UCSD-AML1 (cell line): ENCODE measurements at regions not wholly inside any gene's neighbourhood (a gene's known extent, or its start where the extent isn't known, plus 50 kb on each side); places are given as distances from the start of the nearest gene placed in this dataset.
A peak's percentile ranks its signal among the peaks of the same experiment; 100 is the strongest.
"Not testable (repeated sequence)": the region's sequence is repeated elsewhere in the genome, so short reads cannot be mapped to it uniquely, and the experiment has no call there.

Experiments
- DNase-seq: peaks from one replicate; lab custom pipeline; 2025; ENCODE audit not compliant: unreplicated experiment; lab: John Stamatoyannopoulos, UW

DNA sequence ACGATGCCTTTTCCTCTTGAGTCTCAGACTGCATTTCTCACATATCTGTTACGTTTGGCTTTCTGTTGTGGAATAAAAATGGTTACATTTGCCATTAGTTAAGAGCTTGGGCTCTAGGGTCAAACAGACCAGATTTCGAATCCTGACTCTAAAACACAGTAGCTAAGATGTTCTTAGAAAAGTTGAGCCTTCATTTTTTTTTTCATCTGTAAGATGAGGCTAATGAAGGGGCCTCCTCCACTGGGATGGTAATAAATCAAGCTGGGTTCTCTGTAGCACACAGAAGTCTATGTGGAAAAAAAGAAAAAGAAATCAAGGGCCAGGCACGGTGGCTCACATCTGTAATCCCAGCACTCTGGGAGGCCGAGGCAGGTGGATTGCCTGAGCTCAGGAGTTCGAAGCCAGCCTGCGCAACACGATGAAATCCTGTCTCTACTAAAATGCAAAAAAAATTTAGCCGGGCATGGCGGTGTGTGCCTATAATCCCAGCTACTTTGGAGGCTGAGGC lies 49.9 kb upstream of the CAPRIN1 start:
- DNase-seq: no peak

DNA sequence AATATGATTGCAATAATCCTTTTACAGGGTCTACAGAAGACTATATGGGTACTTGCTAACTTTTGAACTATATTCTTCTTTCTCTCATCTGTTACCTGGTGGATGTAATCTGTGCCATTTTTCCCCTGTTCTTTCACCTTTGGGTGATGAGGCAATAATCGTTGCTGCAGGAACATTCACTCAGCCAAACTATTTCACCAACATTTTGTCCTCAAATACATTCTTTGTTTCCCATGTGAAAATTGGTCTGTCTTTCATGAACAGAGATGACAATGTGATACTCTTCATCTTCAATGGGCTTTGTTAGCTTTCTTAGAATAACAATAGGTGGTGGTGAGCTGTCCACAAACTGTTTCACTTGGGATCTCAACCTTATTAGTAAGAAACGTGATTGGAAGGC lies 52.1 kb upstream of the CAPRIN1 start:
- no peak for DNase-seq

DNA sequence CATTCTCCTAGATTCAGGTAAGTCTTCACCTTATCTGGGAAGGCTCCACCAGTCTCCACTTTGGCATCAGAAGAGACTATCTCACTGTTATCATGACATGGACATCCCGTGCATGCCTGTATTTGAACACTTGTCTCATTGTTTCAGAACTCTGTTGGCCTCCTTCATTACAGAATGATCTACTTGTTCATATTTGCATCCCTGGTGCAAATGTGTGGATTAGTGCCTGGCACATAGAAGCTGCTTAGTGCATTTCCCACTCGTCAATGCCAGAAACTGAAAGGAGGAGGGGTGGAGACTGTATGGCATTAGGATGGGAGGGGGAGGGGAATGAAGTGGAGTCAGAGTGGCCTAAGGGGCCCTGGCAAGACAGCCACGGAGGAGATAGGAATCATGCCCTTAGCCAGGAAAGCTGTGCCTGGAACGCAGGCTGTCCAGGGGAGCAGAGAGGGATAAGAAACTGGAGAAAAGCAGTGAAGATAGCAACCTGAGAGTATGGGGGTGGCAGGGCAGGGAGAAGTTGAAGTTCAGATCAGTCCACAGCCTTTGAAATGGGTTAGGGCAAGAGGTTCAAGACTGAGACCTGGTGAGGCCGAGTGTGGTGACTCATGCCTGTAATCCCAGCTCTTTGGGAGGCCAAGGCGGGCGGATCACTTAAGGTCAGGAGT lies 53.8 kb upstream of the CAPRIN1 start:
- DNase-seq: no peak

DNA sequence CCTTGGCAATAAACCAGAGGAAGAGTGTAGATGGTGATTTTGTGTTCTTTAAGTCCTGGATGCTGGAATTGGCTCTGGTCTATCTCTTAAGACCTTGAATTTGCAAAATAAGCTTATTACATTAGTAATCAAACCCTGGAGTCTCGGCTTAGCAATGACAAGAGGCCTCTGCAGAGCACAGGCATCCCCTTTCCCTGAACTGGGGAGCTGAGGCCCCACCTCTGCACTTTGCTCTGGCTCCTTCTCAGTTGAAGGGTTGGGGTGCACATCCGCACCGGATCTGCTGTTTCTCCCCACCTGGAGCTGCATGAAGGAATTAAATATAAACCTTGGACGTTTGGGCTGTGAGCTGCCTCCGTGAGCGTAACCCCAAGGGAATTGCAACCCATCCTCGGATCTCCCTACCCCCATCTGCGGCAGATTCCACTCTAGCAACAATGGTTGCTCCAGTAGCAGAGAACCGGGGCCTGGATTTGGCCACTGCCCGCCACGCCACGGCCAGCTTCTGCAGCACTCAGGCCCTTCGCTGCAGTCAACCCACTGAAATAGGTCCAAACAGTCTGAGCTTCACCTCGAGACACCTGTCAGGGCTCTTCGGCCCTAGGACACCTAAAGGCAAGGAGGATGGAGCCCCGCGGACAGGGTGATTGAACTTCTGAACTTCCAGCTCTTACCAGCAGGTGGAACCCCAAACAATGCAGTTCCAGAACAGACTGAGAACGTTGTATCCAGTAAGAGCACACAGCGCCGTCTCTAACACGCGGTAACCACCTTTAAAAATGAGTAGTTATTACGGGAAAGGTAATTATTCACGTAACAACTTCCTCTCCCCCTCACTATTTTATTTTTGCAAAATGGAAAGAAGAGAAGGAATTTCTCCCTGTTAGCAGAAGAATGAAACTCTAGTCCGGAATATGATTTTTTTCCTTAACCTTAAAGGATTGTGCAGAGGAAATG lies 54.8 kb upstream of the CAPRIN1 start:
- peak; percentile 56 for DNase-seq

DNA sequence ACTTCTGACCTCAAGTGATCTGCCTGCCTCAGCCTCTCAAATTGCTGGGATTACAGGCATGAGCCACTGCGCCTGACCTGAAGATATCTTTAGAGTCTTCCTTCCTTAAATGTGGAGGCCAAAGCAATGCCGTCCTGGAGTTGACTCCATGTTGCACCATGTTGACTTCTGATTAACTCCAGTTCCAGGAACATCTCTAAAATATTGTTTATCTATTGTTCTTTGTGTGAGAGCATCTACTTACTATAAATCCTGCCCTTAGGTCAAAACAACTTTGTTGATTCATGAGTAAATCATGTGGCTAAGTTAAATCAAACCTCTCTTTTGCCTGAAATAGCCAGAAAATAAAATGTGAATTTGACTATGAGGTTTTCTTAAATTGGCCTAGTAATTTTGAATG lies 56.6 kb upstream of the CAPRIN1 start:
- DNase-seq: no peak

DNA sequence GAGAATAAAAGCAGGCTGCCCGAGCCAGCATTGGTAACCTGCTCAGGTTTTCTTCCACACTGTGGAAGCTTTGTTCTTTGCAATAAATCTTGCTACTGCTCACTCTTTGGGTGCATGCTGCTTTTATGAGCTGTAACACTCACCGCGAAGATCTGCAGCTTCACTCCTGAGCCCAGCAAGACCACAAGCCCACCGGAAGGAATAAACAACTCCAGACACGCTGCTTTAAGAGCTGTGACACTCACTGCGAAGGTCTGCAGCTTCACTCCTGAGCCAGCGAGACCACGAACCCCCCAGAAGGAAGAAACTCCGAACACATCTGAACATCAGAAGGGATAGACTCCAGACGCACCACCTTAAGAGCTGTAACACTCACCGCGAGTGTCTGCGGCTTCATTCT lies 60.4 kb upstream of the CAPRIN1 start:
- DNase-seq: not testable (repeated sequence)

DNA sequence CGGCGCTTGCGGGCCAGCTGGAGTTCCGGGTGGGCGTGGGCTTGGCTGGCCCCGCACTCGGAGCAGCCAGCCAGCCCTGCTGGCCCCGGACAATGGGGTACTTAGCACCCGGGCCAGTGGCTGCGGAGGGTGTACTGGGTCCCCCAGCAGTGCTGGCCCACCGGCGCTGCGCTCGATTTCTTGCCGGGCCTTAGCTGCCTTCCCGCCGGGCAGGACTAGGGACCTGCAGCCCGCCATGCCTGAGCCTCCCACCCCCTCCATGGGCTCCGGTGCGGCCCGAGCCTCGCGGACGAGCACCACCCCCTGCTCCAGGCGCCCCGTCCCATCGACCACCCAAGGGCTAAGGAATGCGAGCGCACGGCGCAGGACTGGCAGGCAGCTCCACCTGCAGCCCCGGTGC lies 61.4 kb upstream of the CAPRIN1 start:
- DNase-seq: not testable (repeated sequence)

DNA sequence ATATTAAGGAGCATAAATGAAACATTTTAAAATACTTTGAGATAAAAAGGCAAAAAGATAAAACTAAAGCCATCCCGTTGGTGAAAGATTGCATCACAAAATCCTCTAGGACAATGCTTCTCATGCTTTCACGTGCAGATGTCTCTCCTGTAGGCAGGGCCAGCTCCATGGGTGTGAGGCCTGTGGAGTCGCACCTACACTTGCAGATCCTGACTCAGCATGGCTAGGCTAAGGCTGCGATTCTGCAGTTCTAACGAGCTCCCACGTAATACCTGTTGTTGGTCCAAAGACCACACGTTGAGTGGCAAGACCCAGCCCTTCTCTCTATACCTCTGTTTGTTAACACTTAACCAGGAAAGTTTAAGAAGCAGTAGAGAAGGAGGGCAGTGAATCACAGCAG lies 62.1 kb upstream of the CAPRIN1 start:
- no peak for DNase-seq

DNA sequence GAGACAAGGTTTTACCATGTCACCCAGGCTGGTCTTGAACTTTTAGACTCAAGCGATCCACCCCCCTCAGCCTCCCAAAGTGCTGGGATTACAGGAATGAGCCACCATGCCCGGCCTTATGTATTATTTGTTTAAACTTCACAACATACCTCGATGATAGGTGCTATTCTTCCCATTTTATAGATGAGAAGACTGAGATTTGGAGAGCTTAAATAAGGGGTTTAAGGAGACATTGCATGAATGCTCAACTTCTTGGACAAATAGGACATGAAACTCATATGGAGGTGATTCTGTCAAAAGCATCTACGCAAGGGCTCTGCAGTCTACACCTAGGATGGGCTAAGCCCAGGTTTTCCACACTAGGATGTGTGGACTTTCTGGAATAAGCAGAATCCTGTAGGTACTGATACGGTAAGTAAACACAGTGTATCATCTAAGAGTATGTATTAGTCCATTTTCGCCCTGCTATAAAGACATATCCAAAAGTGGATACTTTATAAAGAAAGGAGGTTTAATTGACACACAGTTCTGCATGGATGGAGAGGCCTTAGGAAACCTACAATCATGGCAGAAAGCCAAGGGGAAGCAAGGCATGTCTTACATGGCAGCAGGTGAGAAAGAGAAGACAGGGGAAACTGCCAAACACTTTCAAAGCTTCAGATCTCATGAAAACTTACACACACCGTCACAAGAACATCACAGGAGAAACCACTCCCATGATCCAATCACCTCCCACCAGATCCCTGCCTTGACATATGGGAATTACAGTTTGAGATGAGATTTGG lies 62.8 kb upstream of the CAPRIN1 start:
- DNase-seq: no peak

DNA sequence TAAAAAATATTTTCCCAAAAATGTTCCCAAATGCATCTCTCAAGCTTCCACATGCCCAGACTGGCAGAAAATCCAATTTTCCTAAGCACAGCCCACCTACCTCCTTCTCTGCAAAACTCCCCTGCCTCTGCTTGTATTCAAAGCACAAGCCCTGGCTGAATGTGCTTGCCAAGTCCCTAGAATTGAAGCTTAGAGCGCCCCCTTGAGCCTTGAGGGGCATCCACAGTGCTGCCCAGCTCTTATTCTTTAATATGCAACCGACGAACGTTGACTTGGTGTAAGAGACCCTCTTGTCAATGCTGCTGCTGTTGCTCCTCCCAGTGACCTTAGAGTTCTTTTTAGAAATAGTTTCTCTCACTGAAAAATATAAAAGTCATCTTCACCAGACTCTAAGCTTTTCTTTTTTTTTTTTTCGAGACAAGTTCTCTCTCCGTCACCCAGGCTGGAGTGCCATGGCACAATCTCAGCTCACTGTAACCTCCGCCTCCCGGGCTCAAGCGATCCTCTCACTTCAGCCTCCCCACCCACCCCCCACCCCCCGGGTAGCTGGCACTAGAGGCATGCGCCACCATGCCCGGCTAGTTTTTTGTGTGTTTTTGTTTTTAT lies 63.5 kb upstream of the CAPRIN1 start:
- peak; percentile 50 for DNase-seq

DNA sequence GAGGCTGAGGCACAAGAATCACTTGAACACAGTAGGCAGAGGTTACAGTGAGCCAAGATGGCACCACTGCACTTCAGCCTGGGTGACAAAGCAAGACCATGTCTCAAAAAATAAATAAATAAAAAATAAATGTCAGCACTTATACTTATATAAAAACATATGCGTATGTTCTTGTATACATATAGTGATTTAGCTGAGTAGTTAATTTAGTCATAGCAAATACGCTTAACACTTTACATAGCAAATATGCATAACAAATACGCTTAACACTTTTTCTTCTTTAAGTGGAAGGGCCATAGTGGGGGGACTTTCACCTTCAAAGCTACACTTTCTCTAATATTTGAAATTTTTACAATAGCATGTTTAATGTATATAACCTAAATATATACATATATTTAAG lies 64.0 kb upstream of the CAPRIN1 start:
- no peak for DNase-seq

DNA sequence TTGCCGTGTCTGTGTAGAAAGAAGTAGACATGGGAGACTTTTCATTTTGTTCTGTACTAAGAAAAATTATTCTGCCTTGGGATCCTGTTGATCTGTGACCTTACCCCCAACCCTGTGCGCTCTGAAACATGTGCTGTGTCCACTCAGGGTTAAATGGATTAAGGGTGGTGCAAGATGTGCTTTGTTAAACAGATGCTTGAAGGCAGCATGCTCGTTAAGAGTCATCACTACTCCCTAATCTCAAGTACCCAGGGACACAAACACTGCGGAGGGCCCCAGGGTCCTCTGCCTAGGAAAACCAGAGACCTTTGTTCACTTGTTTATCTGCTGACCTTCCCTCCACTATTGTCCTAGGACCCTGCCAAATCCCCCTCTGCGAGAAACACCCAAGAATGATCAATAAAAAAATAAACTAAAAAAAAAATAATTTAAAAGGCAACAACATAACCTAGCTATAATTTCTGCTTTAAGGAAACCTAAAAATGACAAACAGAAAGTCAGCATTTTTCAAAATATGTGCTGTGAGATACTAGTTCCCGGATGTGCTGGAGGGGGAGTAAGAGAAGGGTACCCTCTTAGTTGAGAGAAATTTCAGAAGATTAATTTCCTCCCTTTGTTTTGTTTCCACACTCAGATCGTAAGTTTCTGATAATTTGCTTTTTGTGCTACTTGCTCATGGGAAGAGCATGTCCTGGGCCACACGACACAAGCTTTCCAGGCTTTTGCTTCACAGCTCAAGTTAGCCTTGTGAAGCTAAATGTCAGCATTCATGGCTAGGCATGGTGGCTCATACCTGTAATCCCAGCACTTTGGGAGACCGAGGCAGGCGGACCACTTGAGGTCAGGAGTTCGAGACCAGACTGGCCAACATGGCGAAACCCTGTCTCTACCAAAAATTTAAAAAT lies 64.7 kb upstream of the CAPRIN1 start:
- DNase-seq: not testable (repeated sequence)

DNA sequence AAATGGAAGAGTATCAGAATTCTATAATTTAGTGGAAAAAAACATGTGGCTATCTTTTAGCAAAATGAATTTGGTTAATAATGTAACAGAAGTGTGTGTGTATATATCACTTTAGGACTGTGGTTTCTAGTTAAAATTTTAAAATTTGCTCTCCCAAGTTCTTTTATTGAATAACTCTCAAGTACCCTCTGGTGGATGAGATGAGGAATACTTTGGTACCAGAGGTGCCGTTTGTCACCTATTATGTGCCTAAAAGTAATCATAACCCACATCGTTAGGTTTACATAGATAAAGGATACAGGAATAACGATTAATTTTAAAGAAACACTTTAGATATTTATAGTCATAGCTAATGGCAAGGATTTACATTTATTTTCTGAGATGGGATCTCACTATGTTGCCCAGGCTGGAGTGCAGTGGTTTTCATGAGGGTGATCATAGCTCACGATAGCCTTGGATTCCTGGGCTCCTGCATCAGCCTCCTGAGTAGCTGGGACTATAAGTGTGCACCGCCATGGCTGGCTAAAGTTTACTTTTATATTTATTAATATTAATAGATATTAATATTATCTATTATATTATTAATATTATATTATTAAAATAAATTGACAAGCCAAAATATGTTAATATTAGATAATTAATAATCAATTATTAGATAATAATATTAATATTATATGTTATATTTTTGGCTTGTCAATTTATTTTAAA lies 66.7 kb upstream of the CAPRIN1 start:
- DNase-seq: no peak

DNA sequence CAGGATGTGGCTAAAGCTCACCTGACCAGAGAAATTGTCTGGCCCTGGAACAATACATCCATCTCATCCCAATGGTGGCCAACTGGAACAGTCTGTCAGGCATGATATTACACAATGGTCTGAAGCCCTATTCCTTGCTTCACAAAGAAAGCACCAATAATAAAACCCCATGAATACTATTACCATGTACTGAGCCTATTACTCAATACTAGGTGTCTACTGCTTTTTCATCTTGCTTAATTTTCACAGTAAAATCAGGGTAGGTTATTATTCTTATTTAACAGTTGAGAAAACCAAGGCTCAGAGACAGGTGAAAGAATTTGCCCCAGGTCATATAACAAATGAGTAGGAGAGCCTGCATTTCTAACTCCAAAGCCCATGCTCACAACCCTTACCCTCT lies 68.9 kb upstream of the CAPRIN1 start:
- DNase-seq: no peak

DNA sequence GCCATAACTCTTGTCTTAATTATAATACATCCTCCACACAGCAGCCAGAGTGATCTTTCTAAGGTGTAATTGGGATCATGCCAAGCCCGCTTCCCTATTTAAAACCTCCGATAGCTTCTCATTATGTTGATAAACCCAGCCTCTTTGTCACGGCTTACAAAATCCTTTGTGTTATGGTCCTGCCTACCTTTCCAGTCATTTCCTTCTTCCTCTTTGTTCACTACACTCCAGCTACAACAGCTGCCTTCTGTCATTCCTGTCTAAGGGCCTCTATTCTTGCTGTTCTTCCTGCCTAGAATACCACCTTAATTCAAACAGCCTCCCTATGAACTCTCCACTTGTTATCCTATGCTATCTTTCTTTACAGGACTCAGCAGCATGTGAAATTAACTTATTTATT lies 70.6 kb upstream of the CAPRIN1 start:
- no peak for DNase-seq

DNA sequence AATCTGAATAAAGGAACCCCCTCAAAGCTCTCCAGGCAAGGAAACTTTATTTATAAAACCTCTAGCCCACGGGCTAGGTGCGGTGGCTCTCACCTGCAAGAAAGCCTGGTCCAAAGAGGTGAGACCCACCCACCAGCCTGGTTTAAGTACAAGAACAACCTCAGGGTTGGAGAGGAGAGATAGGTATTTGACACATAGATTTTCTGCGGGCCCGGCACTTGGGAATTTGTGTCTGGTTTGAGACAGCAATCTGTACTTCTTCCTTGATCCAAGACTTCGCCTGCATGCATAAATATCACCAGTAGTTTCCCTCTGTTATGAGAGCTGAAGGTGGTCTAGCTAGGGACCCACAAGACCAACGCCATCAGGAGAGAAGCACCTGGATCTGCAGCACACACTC lies 73.2 kb upstream of the CAPRIN1 start:
- DNase-seq: no peak

DNA sequence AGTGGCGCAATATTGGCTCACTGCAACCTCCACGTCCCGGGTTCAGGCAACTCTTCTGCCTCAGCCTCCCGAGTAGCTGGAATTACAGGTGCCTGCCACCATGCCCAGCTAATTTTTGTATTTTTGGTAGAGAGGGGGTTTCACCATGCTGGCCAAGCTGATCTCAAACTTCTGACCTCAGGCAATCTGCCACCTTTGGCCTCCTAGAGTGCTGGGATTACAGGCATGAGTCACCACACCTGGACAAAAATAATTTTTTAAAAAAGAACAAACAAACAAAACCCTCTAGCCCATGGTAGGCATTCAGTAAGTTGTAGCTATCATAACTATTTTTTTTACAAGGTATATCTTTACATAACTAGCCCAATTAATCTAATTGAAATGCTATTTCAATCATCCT lies 73.9 kb upstream of the CAPRIN1 start:
- no peak for DNase-seq

DNA sequence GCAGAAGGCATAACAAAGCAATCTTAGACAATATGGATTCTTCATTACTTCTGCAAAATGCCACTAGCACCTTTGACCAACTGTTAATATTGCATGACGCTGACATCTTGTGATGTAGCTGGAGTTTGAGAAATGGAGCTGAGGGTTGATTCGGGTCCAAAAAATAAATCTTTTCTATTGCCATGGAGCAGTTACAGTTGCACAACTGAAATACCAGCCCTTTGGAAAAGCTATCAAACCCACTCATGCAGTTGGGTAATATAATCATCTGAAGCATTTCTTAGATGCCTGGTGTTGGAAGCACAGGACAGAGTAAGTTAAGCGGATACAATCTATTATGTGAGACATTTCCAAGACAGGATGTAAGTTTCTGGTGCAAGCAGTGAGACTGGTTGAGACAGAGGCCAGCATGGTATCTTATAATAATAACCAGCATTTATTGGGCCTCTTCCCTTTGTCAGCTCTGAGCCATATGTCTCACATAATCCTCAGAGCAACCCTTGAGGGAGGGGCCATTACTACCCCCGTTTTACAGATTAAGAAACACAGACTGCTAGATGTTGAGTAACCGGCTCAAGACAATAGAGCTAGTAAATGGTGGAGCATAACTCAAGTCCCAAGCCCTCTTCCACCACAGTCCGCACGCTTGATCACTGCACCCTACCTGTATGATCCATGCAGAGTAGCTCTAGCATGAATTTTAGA lies 74.9 kb upstream of the CAPRIN1 start:
- no peak for DNase-seq

DNA sequence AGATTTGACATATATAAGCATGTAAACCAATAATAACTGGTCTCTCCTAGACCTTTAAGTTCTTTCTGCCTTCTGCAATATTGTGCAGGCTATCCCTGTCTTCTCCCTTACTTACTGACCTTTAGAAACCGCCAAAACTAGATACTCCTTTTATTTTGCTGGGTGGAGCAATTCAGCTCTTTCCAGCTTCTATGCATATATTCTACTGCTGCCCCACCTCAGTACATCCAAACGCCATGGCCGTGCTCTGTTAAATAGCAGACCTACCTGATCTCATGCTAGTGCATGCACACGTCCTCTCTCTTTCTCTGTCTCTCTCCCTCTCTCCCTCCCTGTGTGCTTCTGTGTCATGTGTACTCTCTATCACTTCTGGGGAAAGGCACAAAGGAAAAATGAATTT lies 76.7 kb upstream of the CAPRIN1 start:
- no peak for DNase-seq
